ENCODE measurements at regions not wholly inside any gene's neighbourhood (a gene's known extent, or its start where the extent isn't known, plus 50 kb on each side); places are given as distances from the start of the nearest gene placed in this dataset.
"Not testable (repeated sequence)": the region's sequence is repeated elsewhere in the genome, so short reads cannot be mapped to it uniquely, and the experiment has no call there.

GRCh38 chr13:52565324-52565723 lies 76.9 kb upstream of the HNRNPA1L2 start:
- H3K36me3 Mint-ChIP-seq (ENCODE audit: low read depth); H3K4me1 Mint-ChIP-seq; H3K9me3 Mint-ChIP-seq; H3K27ac Mint-ChIP-seq; DNase-seq; H3K4me3 Mint-ChIP-seq; H3K27me3 Mint-ChIP-seq; POLR2A ChIA-PET; CTCF ChIA-PET: not testable (repeated sequence)

- POLR2A ChIA-PET; H3K9me3 Mint-ChIP-seq; H3K4me3 Mint-ChIP-seq; H3K36me3 Mint-ChIP-seq (ENCODE audit: low read depth); CTCF ChIA-PET; H3K4me1 Mint-ChIP-seq; H3K27me3 Mint-ChIP-seq; H3K27ac Mint-ChIP-seq: not testable (repeated sequence)
- peak; percentile 46 for DNase-seq
Observed at GRCh38 chr13:52569904-52570602, 72.2 kb upstream of the HNRNPA1L2 start.

DNA sequence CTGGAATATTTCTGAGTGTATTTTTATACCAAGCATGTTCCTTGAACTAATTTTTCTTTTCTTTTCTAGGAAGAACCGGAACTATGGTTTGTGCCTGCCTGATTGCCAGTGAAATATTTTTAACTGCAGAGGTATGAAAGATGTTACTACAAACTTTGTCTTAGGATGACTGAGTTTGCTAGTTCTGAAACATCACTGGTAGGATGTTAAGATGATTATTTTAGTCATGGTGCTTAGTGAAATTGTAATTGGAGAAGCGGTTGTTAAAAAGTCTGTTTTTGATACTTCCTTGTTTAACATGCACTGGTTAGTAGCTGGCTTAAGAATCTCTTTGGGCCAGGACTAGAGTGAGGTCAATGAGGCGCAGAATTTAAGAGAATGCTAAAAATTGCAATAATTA lies 71.1 kb upstream of the HNRNPA1L2 start:
- H3K27ac Mint-ChIP-seq; H3K4me3 Mint-ChIP-seq; H3K27me3 Mint-ChIP-seq; H3K36me3 Mint-ChIP-seq (ENCODE audit: low read depth); DNase-seq; CTCF ChIA-PET; POLR2A ChIA-PET; H3K9me3 Mint-ChIP-seq; H3K4me1 Mint-ChIP-seq: not testable (repeated sequence)

DNA sequence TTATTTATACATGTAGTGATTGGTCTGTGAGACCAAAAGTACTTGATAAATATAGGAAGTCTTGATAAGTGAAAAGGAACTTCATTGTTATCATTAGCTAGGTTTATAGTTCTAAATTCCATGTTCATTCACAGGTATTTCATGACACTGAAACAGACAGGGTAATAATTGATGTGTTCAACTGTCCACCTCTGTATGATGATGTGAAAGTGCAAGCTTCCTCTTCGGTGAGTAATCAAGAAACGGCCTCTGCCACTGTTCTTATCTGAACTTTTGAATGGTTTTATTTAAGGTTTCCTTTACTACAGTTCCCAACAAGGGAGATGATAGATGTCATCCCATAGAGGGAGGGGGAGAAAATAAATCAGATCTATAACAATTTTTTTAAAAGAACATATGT lies 59.3 kb upstream of the HNRNPA1L2 start:
- H3K9me3 Mint-ChIP-seq; DNase-seq; H3K4me1 Mint-ChIP-seq; H3K27ac Mint-ChIP-seq; CTCF ChIA-PET; H3K4me3 Mint-ChIP-seq; POLR2A ChIA-PET; H3K27me3 Mint-ChIP-seq; H3K36me3 Mint-ChIP-seq (ENCODE audit: low read depth): not testable (repeated sequence)
